Endothelial cell of umbilical vein (primary cell): ENCODE measurements at regions not wholly inside any gene's neighbourhood (a gene's known extent, or its start where the extent isn't known, plus 50 kb on each side); places are given as distances from the start of the nearest gene placed in this dataset.

Experiments
- BruUV-seq: library from RNA; stranded (reverse); fragments of 400-500 nt; replicated peaks from 2 replicates; lab custom pipeline; 2021; lab: Mats Ljungman, UMichigan
- CTCF ChIA-PET: fragments of 300-600, 350-600 bp; sonication (Branson Sonifier 250); formaldehyde crosslinking; loops from one replicate; lab custom pipeline; 2021; ENCODE audit warnings: antibody characterized with exemption, inconsistent platforms; lab: Charles Lee
- POLR2A ChIA-PET: fragments of 300-600, 350-600 bp; sonication (Branson Sonifier 250); formaldehyde crosslinking; loops from one replicate; lab custom pipeline; 2021; ENCODE audit warnings: antibody characterized with exemption, inconsistent platforms; lab: Charles Lee
- DNase-seq: peaks from one replicate; pipeline ENCODE4 v3.0.0-alpha.2; 2011; ENCODE audit warnings: low read depth, low spot score
- FAIRE-seq: peaks from 2 replicates; lab custom pipeline; 2011; peaks lifted over from hg19 to GRCh38; lab: Jason Lieb, UNC
- H2AFZ ChIP-seq: 2 replicates; pipeline ENCODE4 v1.6.0; 2012; ENCODE audit warnings: low read depth, low read length, control low read depth, inconsistent platforms
- H3K27ac ChIP-seq: 2 replicates; pipeline ENCODE4 v1.5.1; 2011; ENCODE audit warnings: low read depth, mild to moderate bottlenecking, control low read depth, low read length, moderate library complexity; ENCODE audit not compliant: insufficient read depth
- H3K27me3 ChIP-seq, 2 experiments: 2 replicates each; pipeline versions ENCODE4 v1.6.0 to v1.6.1; 2011; ENCODE audit warnings: low read length in 2 of 2, mixed read lengths in 1 of 2; ENCODE audit not compliant: control insufficient read depth in 2 of 2, insufficient read depth in 2 of 2
- H3K36me3 ChIP-seq, 2 experiments: 2 replicates in 1 of 2; 3 replicates in 1 of 2; pipeline ENCODE4 v1.5.1; 2011; ENCODE audit warnings: low read length in 2 of 2, mild to moderate bottlenecking in 1 of 2, moderate library complexity in 1 of 2; ENCODE audit not compliant: control insufficient read depth in 2 of 2, insufficient read depth in 2 of 2; ENCODE audit errors: extremely low read depth in 1 of 2
- H3K4me1 ChIP-seq: 3 replicates; pipeline ENCODE4 v1.5.1; 2011; ENCODE audit warnings: mild to moderate bottlenecking, low read length; ENCODE audit not compliant: control insufficient read depth, insufficient read depth; ENCODE audit errors: extremely low read depth
- H3K4me2 ChIP-seq: 2 replicates; pipeline ENCODE4 v1.6.1; 2011; ENCODE audit warnings: low read length, control low read depth, mixed read lengths; ENCODE audit not compliant: insufficient read depth
- H3K4me3 ChIP-seq, 3 experiments: fragments of 200-600 bp in 1 of 3; sonication (generic), shearing (Covaris generic) in 1 of 3; replicated peaks in 1 of 3; 2 replicates each; pipeline ENCODE4 v1.5.1; 2011 to 2016; ENCODE audit warnings: control low read depth in 3 of 3, low read length in 3 of 3, mild to moderate bottlenecking in 2 of 3, inconsistent platforms in 1 of 3, low read depth in 1 of 3, moderate library complexity in 1 of 3; ENCODE audit not compliant: insufficient read depth in 1 of 3
- H3K79me2 ChIP-seq: 2 replicates; pipeline ENCODE4 v1.6.0; 2012; ENCODE audit warnings: low read length, inconsistent platforms; ENCODE audit not compliant: control insufficient read depth, insufficient read depth
- H3K9ac ChIP-seq: replicated peaks from 2 replicates; pipeline ENCODE3; 2011; ENCODE audit warnings: low read length, control low read depth; ENCODE audit not compliant: insufficient read depth; ENCODE audit errors: extremely low read depth
- H3K9me1 ChIP-seq: replicated peaks from 3 replicates; pipeline ENCODE4 v1.6.0; 2011; ENCODE audit warnings: mild to moderate bottlenecking, low read length; ENCODE audit not compliant: control insufficient read depth, insufficient read depth; ENCODE audit errors: extremely low read depth
- H3K9me3 ChIP-seq: replicated peaks from 2 replicates; pipeline ENCODE4 v1.5.1; 2012; ENCODE audit warnings: low read length, inconsistent platforms; ENCODE audit not compliant: control insufficient read depth, insufficient read depth
- H4K20me1 ChIP-seq: replicated peaks from 2 replicates; pipeline ENCODE3; 2011; ENCODE audit warnings: mild to moderate bottlenecking, low read length; ENCODE audit not compliant: control insufficient read depth, insufficient read depth; ENCODE audit errors: extremely low read depth
- CTCF ChIP-seq, 2 donors: IDR thresholded peaks; 1 replicate in 1 of 2; 2 replicates in 1 of 2; pipeline ENCODE4 v1.5.1; 2011; ENCODE audit warnings: low read length in 2 of 2, mild to moderate bottlenecking in 2 of 2, moderate library complexity in 2 of 2, control low read depth in 1 of 2, inconsistent platforms in 1 of 2, low read depth in 1 of 2; ENCODE audit not compliant: insufficient read depth in 1 of 2; ENCODE audit errors: extremely low read depth in 1 of 2
- EZH2 ChIP-seq: IDR thresholded peaks from 2 replicates; pipeline ENCODE4 v1.6.1; 2012; ENCODE audit warnings: borderline replicate concordance, low read depth, mild to moderate bottlenecking, moderate library complexity, low read length, inconsistent platforms; ENCODE audit not compliant: severe bottlenecking
- FOS ChIP-seq: IDR thresholded peaks from 2 replicates; pipeline ENCODE4 v1.6.1; 2011; ENCODE audit warnings: mild to moderate bottlenecking, low read length, moderate library complexity, borderline replicate concordance; ENCODE audit not compliant: insufficient read depth
- GATA2 ChIP-seq: IDR thresholded peaks from 2 replicates; pipeline ENCODE4 v1.7.0; 2011; ENCODE audit warnings: low read depth, mild to moderate bottlenecking, moderate library complexity, mixed read lengths, low read length; ENCODE audit not compliant: insufficient read length, insufficient read depth
- JUN ChIP-seq: IDR thresholded peaks from 2 replicates; pipeline ENCODE4 v1.6.1; 2011; ENCODE audit warnings: borderline replicate concordance, low read depth; ENCODE audit not compliant: insufficient read length, insufficient read depth
- MYC ChIP-seq: IDR thresholded peaks from one replicate; pipeline ENCODE4 v1.6.1; 2011; ENCODE audit warnings: mild to moderate bottlenecking, low read depth, low read length
- POLR2AphosphoS5 ChIP-seq: IDR thresholded peaks from 2 replicates; pipeline ENCODE4 v1.6.1; 2012; ENCODE audit warnings: low read depth, mild to moderate bottlenecking, control low read depth, low read length, moderate library complexity; ENCODE audit not compliant: insufficient read depth
- dilution Hi-C: fragments of 300-500 bp; cut with MboI; formaldehyde crosslinking; loops from one replicate; pipeline ENCODE4 v1.15.0; 2019; ENCODE audit warnings: low sequenced_read_pairs; ENCODE audit not compliant: extremely low pct_ligation_motif_present
- intact Hi-C: fragments of 100-400 bp; cut with micrococcal nuclease; formaldehyde crosslinking; loops from one replicate; pipeline ENCODE4 v1.10.0; 2022

GRCh38 chr2:221641181-221641871, 69.2 kb upstream of the EPHA4 start:
- no peaks in the 10 kb centered on the region for H3K9me1 ChIP-seq
- peak overlapping the region; percentile 21 for H3K4me2 ChIP-seq
- CTCF ChIA-PET: interaction anchor here (1.0 to 1.3 kb wide), 3 partner anchors 19 to 24 kb away, joined by 3 to 4 read pairs (median 3); no protein-coding TSS in a partner anchor
- no peaks in the 10 kb centered on the region for H3K36me3 ChIP-seq
- H4K20me1 ChIP-seq: no peaks in the 10 kb centered on the region
- no TSS peak for BruUV-seq
- peak overlapping the region; percentile 53 for H3K27ac ChIP-seq
- intact Hi-C loops (loop anchor here (1.0 to 2.0 kb wide), 3 partner anchors 69 to 138 kb away; partner anchors contain the start of gene EPHA4), dilution Hi-C loops (no loop called here)
- no peak overlapping the region for H3K4me3 ChIP-seq
- H3K27me3 ChIP-seq: no peaks in the 10 kb centered on the region
- peak; percentile 85 for FAIRE-seq
- no peak overlapping the region for H3K9ac ChIP-seq
- TF ChIP-seq POLR2AphosphoS5 (peak; percentile 32), EZH2 (no peak), CTCF (IDR thresholded peaks at IDR 0.05; ENCODE audit: extremely low read depth in 1 of 2, insufficient read depth in 1 of 2, low read depth in 1 of 2, low read length in 2 of 2) (no peak), GATA2 (peak; percentile 78), FOS (peak; percentile 37), MYC (no peak), JUN (peak; percentile 50)
- H2AFZ ChIP-seq: no peak overlapping the region
- H3K79me2 ChIP-seq: no peaks in the 10 kb centered on the region
- DNase-seq: peak; percentile 94
- peaks cover 13% of the 10 kb centered on the region for H3K4me1 ChIP-seq
- H3K9me3 ChIP-seq: no peaks in the 10 kb centered on the region
- POLR2A ChIA-PET: no interaction called here
